ENCODE measurements at regions not wholly inside any gene's neighbourhood (a gene's known extent, or its start where the extent isn't known, plus 50 kb on each side); places are given as distances from the start of the nearest gene placed in this dataset.
"Not testable (repeated sequence)": the region's sequence is repeated elsewhere in the genome, so short reads cannot be mapped to it uniquely, and the experiment has no call there.

DNA sequence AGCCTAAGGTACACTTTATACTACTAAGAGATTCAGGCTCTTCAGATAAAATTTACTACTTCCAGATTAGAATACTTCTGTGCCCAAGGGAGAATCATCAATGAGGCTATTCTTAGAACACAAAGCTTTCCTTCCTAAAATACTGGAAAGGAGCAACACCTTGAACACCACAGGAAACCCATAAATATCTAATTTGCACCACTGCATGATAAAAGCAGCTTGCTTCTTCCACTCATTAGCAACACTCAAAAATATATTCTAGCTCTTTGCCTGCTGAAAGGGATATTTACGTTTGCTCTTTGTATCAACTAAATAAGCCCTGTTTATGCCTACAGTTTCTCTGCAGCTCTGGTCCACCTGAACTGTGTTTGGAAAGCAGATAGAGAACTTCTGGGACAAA, 284.3 kb downstream of the RWDD3 start:
- DNase-seq (ENCODE audit: low read depth, low spot score): no peak

- DNase-seq (ENCODE audit: low read depth, low spot score): no peak
These were observed 286.4 kb downstream of the RWDD3 start for GRCh38 chr1:95520390-95520789.

DNA sequence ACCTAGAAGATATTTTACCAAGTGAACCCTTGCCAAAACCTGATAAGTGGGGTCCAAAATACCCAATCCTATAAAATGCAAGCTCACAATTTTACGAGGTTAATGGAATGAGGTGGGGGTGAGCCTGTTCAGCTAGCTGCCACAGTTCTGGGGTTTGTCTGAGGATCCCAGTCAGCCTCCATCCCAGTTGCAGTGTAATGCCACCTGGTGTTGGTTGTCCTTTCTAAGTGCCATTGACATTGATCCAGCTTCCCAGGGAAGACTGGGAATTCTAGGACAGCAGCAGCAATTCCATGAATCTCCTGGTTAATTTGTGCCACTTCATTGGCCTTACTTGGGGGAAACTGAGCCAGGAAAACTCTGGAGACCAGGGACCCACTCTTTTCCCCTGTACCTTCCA, 298.3 kb downstream of the RWDD3 start:
- no peak for DNase-seq (ENCODE audit: low read depth, low spot score)

DNA sequence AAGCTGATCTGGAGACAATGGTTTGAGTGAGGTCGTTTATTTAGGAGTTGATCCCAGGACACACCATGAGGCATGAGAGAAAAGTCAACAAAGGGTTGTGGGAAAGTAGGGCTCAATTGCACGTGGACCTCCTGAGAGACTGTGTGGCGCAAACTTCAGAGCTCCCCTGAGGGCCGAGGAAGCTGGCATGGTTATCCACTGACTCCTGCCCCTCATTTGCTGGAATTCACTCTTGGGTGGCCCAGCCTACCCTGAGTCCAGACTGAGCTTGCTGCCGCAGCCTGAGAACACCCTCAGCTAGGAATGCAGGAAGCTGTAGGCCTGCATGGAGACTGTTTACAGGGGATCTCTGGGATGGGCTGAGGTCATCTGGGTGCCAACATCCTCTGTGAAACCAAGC, 301.0 kb downstream of the RWDD3 start:
- DNase-seq (ENCODE audit: low read depth, low spot score): no peak

DNA sequence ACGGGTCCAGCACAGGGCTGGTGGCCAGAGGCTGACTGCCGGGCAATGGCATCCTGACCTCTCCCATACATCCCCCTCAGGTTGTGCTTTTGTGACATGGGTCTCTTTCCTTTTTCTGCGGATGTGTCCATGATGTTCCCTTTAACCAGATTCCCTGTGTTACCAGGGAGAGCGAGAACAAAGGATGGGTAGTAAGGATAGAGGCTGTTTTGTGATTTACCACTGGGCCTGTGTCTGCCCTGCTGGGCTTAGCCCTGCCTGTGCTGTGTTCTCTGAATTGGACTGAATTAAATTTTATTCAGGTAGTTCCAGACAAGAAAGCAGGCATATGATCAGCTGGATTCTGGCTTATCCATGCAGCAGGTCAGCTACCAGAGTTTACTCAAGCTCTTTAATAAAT, 301.6 kb downstream of the RWDD3 start:
- DNase-seq (ENCODE audit: low read depth, low spot score): no peak

DNA sequence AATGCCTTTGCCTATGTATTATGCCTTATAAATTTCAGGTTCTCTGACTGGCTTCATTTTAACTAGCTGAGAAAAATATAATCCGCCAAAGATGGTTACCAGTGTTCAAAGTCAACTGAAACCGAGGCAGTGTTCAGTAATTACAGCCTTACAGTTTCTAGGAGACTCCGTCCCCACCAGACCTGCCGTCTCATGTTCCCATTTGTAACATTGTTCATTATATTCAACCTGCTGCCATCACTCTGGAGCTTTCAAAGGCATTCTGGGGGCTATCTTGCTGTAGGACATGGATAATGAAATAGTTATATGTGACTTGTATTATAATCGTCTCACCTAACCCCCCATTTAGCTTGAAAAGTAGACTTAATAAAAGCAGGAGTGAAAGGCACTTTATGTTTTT, 302.5 kb downstream of the RWDD3 start:
- DNase-seq (ENCODE audit: low read depth, low spot score): no peak

- no peak for DNase-seq (ENCODE audit: low read depth, low spot score)
These were observed 303.2 kb downstream of the RWDD3 start for GRCh38 chr1:95537176-95537575.

- not testable (repeated sequence) for DNase-seq (ENCODE audit: low read depth, low spot score)
These were observed 304.2 kb downstream of the RWDD3 start for GRCh38 chr1:95538242-95538641.

- DNase-seq (ENCODE audit: low read depth, low spot score): no peak
These were observed 308.9 kb downstream of the RWDD3 start for GRCh38 chr1:95542936-95543335.

DNA sequence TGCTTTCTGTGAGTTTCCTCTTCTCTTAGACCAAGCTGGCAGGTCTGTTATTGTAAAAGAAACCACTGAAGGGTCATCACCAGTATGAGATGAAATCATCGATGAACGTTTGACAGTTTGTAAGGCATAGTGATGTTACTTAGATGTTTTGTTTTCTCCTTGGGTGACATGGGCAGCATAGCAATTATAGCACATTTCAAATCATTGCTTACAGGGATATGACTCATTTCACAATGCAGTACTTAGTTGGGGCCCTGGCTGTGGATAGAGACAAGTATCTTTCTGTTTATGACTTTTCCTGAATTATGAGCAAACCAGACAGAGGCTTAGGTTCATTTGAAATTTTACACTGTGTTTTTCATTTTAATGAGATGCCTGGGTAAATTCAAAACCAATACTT, 313.0 kb downstream of the RWDD3 start:
- no peak for DNase-seq (ENCODE audit: low read depth, low spot score)

DNA sequence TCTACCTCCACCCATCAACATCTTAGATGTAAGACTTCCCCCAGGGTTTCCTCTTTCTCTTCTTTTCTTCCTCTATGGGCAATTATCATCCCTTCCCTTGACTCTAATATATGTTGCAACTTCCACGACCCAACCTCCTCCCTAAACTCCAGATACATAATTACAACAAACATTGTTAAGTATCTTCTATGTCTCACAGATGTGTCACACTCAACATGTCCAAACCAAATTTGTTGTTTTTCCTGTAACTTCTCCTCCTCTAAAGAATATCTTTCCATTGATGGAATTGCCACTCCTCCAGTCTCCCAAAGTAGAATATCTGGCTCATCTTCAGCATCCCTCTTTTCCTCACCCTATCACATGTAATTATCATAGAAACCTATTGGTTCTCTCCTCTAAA, 314.2 kb downstream of the RWDD3 start:
- no peak for DNase-seq (ENCODE audit: low read depth, low spot score)

DNA sequence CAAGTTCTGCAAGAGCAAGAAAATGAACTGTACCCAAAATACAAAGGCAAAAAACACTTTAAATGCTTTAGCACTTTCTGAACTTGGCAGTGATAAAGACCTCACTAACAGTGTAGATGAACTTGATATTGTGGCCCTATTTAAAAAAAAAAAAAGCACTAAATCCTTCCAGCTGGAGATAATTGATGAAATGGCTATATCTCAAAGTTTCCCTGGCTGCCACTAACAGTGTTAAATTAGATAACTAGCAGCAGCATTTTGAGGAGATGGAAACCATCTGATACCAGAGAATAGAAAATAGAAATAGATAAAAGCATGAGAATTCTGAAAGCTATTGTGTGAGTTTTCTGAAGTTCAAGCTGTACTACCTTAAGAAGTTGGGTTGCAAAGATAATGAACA, 317.2 kb downstream of the RWDD3 start:
- DNase-seq (ENCODE audit: low read depth, low spot score): no peak

DNA sequence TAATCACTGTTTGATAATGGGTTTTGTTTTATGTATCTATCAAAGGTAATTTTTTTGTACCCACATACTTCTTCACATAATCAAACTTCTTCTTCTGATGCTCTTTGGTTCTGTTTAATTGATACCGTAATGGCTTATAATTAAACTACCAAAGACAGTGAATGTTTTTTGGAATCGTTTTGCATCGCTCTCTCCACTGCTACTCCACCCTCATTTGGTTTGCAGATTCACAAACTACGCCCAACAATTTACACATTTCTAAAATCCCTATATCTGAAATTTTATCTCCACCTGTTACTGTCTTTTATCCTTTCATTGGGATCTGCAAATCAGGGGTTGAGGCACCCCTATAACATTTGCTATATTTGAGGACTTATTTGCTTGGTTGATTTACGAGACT, 319.6 kb downstream of the RWDD3 start:
- DNase-seq (ENCODE audit: low read depth, low spot score): no peak

DNA sequence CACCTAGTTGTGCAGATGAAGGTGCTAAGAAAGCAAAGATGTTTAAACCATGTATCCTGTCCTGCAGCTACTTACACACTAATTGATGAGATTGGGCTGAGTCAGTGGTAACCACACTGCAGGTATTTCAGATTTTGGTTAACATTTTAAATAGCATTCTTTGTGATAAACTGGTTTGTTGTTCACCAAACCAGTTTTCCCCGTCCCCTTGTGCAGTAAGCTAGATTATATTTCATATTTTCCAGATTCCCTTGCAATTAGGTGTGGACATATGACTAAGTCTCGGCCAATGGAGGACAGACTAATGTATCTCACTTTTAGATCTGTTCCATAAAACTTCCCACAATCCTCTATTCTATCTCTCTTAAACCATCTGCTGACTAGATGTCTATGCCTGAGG, 320.4 kb downstream of the RWDD3 start:
- DNase-seq (ENCODE audit: low read depth, low spot score): no peak

DNA sequence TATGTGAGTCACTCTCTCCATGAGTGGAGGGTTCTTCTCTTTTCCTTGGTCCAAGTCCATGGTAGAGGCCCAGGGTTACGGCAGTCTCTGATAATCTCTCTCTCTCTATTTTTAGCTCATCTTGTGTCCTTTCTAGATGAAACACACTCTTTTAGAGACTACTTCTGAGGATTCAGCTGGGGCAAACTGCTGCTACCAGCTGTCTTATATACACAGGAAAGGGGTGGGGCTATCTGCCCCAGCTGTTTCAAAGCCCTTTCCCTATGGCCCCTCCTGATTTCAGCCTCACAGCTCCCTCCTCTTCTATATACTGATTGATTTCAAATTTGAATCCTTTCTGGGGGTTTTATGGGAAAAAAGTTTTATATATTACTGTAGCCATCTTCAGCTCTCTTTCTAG, 324.8 kb downstream of the RWDD3 start:
- DNase-seq (ENCODE audit: low read depth, low spot score): no peak

GRCh38 chr1:95561346-95561745, 327.3 kb downstream of the RWDD3 start:
- no peak for DNase-seq (ENCODE audit: low read depth, low spot score)

DNA sequence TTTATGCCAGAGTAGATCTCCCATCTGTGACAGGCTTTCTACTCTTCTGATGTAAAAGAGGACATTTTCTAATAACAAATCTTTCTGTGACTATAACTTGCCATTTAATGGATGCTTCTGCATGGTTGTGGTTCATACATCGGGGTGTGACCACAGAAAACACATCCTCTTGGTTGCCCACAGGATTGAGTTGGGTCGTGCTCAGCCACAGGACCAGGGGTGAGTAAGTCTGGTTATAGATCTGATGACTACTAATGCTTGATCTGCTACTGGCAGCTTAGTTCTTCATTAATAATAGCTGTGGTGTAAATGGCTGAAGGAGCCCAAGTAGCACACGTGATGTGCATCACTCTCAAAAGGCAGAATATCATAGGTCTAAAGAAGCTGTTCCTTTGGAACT, 328.2 kb downstream of the RWDD3 start:
- DNase-seq (ENCODE audit: low read depth, low spot score): no peak

DNA sequence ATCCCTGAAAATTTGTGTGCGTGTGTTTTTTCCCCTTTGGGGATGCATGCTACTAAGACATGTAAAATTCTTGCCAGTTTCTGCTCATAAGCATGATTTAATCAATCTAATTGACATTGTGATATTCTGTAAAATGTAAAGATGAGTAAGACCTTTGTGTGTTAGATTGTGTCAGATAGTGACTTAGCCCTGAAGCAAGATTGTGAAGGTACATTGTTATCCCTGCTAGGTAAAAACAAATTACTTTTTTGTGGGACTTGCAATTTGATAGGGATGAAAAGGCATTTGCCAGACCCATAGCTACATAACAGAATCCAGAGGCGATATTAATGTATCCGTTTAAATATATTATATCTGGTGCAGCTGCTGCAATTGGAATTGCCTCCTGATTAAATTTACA, 338.0 kb downstream of the RWDD3 start:
- no peak for DNase-seq (ENCODE audit: low read depth, low spot score)

DNA sequence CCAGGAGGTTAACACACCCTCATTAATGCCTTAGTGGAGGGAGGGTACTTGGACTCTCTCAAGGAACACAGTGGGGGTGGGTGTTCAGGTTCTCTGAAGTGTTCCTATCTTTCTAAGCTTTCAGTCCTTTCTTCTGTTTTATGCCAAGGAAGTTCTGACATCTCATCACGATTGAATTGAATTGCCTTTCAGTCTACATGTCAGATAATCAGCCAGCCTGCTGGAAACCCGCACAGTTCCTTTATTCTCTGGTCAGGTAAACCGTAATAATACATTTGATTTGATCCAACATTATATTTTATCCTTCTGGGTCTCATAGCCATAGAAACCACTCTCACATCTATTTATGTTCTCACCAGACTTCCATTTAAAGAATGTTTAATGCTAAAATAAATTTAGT, 339.0 kb downstream of the RWDD3 start:
- DNase-seq (ENCODE audit: low read depth, low spot score): no peak

- no peak for DNase-seq (ENCODE audit: low read depth, low spot score)
These were observed 341.3 kb downstream of the RWDD3 start for GRCh38 chr1:95575291-95575690.

DNA sequence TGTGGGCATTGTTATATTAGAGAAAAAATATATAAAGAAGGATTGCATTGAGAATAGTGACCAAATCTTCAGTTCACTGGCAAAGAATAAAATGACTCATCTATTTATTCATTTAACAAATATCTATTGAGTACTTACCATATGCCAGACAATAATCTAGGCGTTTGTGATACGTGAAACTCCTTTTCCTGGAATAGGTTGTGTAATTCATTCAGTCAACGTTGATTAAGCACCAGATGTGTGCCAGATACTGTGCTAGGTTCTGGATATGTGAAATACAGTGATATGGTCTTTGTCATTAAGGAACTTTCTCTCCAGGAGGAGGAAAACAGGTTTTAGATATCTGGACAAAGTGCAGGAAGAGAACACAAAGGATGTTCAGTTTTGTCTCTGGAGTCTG, 344.5 kb downstream of the RWDD3 start:
- no peak for DNase-seq (ENCODE audit: low read depth, low spot score)

- DNase-seq (ENCODE audit: low read depth, low spot score): no peak
These were observed 348.2 kb downstream of the RWDD3 start for GRCh38 chr1:95582191-95582590.

DNA sequence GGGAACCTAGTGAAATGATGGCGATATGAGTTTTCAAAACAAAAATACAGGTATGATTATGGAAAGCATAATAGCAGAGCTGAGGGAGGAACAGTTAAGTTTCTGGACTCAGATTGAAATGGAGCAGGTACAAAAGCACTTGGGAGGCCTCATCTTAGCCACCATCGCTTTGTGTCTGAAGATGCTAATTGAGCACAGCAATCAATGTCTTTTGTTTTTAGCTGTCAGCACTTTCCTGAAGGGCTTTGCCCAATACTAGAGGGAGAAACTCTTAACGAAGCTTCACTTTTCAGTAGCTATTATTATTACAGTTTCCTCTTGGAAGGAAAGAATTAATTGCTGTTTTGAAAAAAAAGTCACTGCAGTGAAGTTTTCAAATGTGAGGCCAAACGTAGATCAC, 348.7 kb downstream of the RWDD3 start:
- no peak for DNase-seq (ENCODE audit: low read depth, low spot score)

GRCh38 chr1:95583661-95584210, 349.7 kb downstream of the RWDD3 start:
- DNase-seq (ENCODE audit: low read depth, low spot score): no peak

DNA sequence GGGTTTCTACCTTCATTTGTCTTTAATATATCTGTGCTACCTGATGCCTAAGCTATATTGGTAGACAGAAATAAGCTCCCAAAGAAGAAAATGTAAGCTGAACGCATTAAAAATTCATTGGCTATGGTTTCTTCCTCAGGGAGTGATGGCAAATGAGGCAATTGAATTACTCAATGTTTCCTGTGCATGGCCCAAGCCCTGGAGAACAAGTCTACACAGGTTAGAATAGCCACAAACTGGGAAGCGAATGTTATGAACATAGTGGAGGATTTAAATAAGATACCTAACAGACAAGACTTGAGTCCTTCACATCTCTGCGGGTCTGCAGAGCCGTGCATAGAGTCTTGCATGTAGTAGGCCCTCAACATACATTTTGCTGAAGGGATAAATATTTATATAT, 350.3 kb downstream of the RWDD3 start:
- DNase-seq (ENCODE audit: low read depth, low spot score): no peak

Measured in smooth muscle cell of the brain vasculature (primary cell).